MG63 (cell line): ENCODE measurements at regions not wholly inside any gene's neighbourhood (a gene's known extent, or its start where the extent isn't known, plus 50 kb on each side); places are given as distances from the start of the nearest gene placed in this dataset.
"Not testable (repeated sequence)": the region's sequence is repeated elsewhere in the genome, so short reads cannot be mapped to it uniquely, and the experiment has no call there.

Source experiments
- DNase-seq: peaks from one replicate; pipeline ENCODE4 v3.0.0-alpha.2; 2020
- H3K27me3 ChIP-seq: fragments of 250-450 bp; sonication (Bioruptor Pico); 2 replicates; pipeline ENCODE4 v1.5.1; 2020; ENCODE audit warnings: mild to moderate bottlenecking, moderate library complexity
- H3K36me3 ChIP-seq: fragments of 250-450 bp; sonication (Bioruptor Pico); 2 replicates; pipeline ENCODE4 v1.5.1; 2020; ENCODE audit warnings: mild to moderate bottlenecking, moderate library complexity
- H3K4me3 ChIP-seq: fragments of 250-450 bp; sonication (Bioruptor Pico); 2 replicates; pipeline ENCODE4 v1.5.1; 2020; ENCODE audit warnings: mild to moderate bottlenecking, moderate library complexity
- H3K9me3 ChIP-seq: fragments of 250-450 bp; sonication (Bioruptor Pico); 2 replicates; pipeline ENCODE4 v1.5.1; 2020; ENCODE audit warnings: mild to moderate bottlenecking, moderate library complexity

DNA sequence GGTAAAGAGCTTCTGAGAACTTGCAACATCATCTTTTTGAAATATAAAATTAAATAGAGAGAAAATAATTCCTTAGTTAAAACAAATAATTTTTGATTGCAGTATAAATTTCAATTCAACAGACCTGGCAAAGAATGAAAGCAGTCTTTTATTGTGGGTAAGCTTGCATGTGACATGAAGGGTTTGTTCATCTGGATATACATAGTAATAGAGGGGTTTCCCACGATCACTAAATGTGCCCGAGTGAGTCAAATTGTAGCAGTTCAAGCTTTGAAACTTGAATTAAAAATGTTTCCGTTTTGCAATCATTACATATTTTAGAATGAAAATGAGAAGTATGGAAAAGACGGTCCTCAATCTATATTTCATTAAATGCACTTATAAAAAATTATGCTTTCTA, 658.4 kb upstream of the MBL2 start:
- no peak for DNase-seq
- Histone ChIP-seq H3K27me3 (peaks cover 3% of the 10 kb centered on the region; the same call in 1 of the 2 replicates), H3K9me3 (no peaks in the 10 kb centered on the region), H3K4me3 (no peak overlapping the region), H3K36me3 (no peaks in the 10 kb centered on the region)

DNA sequence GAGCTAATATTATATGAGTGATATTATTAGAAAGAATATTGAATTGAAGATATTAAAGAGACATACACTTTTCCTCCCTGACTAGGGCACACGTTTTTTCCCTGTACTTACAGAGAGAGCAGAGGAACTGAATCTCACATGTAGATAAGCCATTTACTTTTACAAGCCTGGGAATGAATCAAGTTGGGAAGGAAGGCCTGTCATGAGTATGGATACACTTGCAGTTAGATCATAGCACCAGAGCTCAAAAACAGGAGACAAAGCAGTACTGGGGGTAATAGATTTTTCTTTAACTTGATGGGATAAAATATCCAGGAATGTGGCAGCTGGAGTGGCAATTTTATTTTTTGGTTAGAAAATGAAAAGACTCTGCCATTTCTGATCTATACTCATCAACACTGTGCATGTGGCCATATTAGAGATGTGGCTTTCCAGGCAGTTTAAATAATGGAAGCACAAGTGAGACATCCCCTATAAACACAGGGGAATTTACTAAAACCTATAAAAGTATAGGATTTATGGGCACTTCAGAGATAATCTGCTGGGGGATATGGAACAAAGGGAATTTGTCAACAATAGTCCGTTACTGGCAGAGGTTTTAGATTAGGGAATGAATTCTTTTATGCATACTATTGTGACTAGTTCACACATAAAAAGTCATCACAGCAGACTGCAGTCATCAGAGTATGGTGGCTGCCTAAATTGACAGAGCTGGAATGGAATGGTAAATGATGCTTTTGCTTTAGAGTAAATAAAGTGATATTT, 657.7 kb upstream of the MBL2 start:
- no peak for DNase-seq
- H3K27me3 ChIP-seq, result peaks cover 3% of the 10 kb centered on the region; the same call in 1 of the 2 replicates
- H3K9me3 ChIP-seq, result no peaks in the 10 kb centered on the region

DNA sequence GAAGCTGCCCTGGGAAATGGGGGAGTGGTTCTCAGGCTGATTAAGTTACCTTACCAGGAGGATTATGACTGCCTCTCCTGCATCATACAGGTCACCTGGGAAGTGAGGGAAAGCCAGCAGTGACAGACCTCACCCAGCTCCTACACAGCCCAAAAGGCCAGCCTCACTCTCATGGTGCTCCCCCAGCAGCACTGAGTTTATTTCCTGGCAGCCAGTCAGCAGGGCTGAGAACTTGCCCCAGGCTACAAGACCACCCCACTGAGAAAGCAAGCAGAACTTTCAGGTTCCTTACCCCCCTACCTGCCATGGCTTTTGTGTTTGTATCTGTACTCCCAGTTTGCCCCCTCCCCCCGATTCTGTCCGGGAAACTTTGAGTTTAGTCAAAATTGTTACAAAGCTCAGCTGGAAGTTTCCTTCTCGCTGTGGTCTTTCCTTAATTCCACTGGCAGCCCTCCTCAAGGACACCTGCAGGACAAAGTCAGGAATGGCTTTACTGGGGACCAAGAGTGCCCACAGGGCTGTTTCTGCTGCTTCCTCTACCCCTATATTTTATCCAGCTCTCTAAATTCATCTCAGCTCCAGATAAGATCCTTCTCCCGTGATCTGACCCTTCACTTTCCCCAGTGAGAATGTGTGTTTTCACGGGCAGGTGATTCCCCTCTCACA, 649.8 kb upstream of the MBL2 start:
- Histone ChIP-seq H3K9me3 (no peaks in the 10 kb centered on the region), H3K4me3 (no peak overlapping the region), H3K36me3 (no peaks in the 10 kb centered on the region), H3K27me3 (no peaks in the 10 kb centered on the region)
- no peak for DNase-seq

More for the DNA sequence above, 657.7 kb upstream of the MBL2 start:
- Histone ChIP-seq H3K36me3 (no peaks in the 10 kb centered on the region), H3K4me3 (no peak overlapping the region)

DNA sequence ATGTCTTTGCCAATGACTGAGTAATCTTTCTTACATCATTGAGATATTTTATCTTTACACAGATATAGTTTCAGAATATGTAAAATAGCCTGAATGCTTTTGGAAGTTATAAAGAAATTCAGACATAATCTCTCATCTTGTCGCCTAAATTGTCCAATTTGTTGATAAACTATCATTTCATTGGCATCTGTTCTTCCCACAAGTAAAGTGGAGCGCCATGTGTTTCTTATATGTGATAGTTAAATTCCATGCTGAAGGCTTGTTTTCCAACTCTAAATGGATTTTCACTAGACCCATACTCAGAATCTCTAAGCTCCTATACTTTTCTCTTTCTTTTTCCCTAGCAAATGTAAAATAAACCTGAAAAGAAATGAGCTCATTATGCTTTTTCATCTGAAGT, 640.1 kb upstream of the MBL2 start:
- Histone ChIP-seq H3K4me3 (no peak overlapping the region), H3K9me3 (no peaks in the 10 kb centered on the region), H3K27me3 (no peaks in the 10 kb centered on the region), H3K36me3 (no peaks in the 10 kb centered on the region)
- no peak for DNase-seq

DNA sequence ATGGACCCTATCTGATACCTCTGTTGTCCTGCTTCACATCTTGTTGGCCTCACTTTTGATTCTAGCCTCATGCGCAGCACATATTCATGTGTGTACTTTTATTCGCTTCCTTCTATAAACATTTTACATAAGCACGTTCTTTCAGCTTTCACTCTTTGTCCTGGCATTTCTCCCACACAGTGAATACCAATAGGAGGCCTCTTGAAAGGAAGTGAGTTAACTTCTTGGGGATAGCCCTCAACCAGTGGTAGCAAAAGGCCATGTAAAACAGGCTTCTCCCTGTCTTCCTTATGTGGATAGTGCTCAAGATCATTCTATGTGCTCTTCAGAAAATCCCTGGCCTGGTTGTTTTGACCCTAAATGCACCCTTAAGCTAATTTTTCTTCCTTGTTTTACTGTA, 633.9 kb upstream of the MBL2 start:
- Histone ChIP-seq H3K27me3 (no peaks in the 10 kb centered on the region), H3K36me3 (no peaks in the 10 kb centered on the region), H3K4me3 (no peak overlapping the region), H3K9me3 (no peaks in the 10 kb centered on the region)
- no peak for DNase-seq

DNA sequence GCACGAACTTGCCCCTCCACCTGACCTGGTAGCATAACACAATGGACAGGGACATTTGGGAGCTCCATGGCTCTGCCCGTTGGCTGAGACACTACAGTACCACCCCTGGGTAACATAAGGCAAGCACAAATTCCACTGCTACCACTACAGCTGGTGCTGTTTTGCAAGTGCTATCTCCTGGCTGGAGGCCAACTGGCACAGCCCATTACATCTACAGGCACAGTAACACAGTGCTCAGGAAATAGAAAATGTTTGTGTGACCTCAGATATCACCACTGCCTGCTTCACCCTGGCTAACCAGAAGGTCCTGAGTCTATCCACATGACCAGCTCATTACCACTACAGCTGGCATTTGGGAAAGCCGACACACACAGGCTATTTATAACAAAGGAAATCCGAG, 631.1 kb upstream of the MBL2 start:
- Histone ChIP-seq H3K4me3 (no peak overlapping the region), H3K36me3 (no peaks in the 10 kb centered on the region), H3K27me3 (no peaks in the 10 kb centered on the region), H3K9me3 (no peaks in the 10 kb centered on the region)
- DNase-seq, result peak; percentile 4

DNA sequence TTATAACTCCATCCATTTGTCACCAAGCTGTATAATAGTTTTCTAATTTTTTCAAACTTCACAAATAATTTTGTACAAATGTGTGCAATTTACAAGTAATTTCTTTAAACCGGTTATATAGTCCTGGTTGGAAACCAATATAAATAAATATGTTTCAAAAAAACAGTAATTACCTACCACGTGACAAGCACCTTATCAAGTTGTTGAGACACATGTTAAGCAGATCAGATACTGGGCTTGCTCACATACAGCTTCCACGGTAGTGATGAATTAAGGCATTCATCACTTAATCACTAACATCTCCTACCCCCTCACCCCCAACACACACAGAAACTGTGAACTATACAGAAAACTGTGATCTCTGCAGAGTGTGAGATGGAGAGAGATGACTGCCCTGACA, 630.0 kb upstream of the MBL2 start:
- no peaks in the 10 kb centered on the region for H3K27me3 ChIP-seq
- DNase-seq, result no peak
- H3K36me3 ChIP-seq, result no peaks in the 10 kb centered on the region
- H3K4me3 ChIP-seq, result no peak overlapping the region
- H3K9me3 ChIP-seq, result no peaks in the 10 kb centered on the region

DNA sequence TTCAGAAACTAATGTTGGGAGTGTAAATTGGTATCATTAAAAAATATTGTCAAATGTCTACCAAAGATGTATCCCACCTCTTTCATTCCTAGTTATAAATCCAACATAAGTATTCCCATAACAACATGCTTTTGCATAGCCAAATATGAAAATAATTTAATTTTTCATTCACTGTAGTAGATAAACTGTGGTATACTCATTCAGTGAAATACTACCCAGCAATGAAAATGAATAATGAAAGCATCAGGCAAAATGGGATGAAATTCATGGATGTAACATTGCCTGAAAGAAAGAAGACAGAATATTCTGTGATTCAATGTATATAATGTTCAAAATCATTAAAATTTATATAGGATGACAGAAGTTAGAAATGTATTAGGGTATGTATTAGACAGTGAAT, 629.0 kb upstream of the MBL2 start:
- no peak overlapping the region for H3K4me3 ChIP-seq
- H3K36me3 ChIP-seq, result no peaks in the 10 kb centered on the region
- no peaks in the 10 kb centered on the region for H3K27me3 ChIP-seq
- no peak for DNase-seq
- no peaks in the 10 kb centered on the region for H3K9me3 ChIP-seq

DNA sequence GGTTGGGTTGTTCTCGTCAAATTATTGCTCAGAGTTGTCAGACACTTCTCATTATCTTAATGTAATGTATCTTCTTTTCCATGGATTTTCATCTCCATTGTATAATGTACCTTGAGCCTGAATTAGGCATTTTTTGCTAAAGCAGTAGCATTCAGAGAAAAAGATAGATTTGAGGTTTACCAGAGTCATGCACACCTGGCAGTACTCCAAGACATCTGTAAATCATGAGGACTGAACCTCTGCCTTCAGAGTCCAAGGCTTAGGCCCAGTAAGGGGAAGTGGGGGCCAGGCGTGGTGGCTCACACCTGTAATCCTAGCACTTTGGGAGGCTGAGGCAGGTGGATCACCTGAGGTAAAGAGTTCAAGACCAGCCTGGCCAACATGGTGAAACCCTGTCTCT, 624.3 kb upstream of the MBL2 start:
- Histone ChIP-seq H3K27me3 (no peaks in the 10 kb centered on the region), H3K9me3 (0 out of 2 replicates have a peak, but pooled peaks cover 3% of the 10 kb centered on the region), H3K36me3 (no peaks in the 10 kb centered on the region), H3K4me3 (no peak overlapping the region)
- no peak for DNase-seq

- Histone ChIP-seq H3K27me3 (no peaks in the 10 kb centered on the region), H3K4me3 (no peak overlapping the region), H3K36me3 (no peaks in the 10 kb centered on the region), H3K9me3 (0 out of 2 replicates have a peak, but pooled peaks cover 3% of the 10 kb centered on the region)
- no peak for DNase-seq
Observed at GRCh38 chr10:53395449-53395848, 622.9 kb upstream of the MBL2 start.

GRCh38 chr10:53387562-53387961, 615.0 kb upstream of the MBL2 start:
- H3K36me3 ChIP-seq, result no peaks in the 10 kb centered on the region
- H3K27me3 ChIP-seq, result no peaks in the 10 kb centered on the region
- no peak overlapping the region for H3K4me3 ChIP-seq
- no peaks in the 10 kb centered on the region for H3K9me3 ChIP-seq
- no peak for DNase-seq

- no peak for DNase-seq
- Histone ChIP-seq H3K27me3 (no peaks in the 10 kb centered on the region), H3K36me3 (no peaks in the 10 kb centered on the region)
Observed at GRCh38 chr10:53382543-53382942, 610.0 kb upstream of the MBL2 start.

DNA sequence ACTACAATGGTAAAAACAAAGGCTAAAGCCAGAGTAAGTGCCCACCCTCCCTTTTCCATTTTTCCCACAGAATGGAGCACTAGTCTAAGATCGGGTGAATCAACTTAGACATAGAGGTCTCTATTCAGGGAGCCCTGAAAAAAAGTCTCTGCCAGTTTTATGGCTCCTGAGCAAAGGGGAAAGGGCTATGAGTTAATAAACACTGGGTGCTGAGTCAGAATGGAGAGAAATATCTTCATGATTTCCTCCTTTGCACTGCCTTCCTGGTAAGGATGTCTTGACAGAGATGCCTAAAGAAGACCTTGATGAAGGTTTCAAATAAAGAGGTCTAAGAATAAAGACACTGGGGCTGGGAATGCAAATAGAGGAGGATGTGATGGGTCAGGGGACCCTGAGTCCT, 607.4 kb upstream of the MBL2 start:
- no peak for DNase-seq
- no peaks in the 10 kb centered on the region for H3K36me3 ChIP-seq
- H3K9me3 ChIP-seq, result no peaks in the 10 kb centered on the region
- no peak overlapping the region for H3K4me3 ChIP-seq
- H3K27me3 ChIP-seq, result no peaks in the 10 kb centered on the region

More at GRCh38 chr10:53382543-53382942, 610.0 kb upstream of the MBL2 start:
- Histone ChIP-seq H3K4me3 (no peak overlapping the region), H3K9me3 (no peaks in the 10 kb centered on the region)

DNA sequence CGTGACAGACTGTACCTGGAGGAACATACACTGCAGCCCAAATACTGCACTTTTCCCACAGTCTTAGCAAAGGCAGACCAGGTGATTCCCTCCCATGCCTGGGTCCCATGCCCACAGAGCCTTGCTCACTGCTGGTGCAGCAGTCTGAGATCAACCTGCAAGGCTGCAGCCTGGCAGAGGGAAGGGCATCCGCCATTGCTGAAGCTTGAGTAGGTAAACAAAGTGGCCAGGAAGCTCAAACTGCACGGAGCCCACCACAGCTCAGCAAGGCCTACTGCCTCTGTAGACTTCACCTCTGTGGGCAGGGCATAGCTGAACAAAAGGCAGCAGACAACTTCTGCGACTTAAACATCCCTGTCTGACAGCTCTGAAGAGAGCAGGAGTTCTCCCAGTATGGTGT, 597.8 kb upstream of the MBL2 start:
- Histone ChIP-seq H3K4me3 (no peak overlapping the region), H3K27me3 (no peaks in the 10 kb centered on the region), H3K9me3 (no peaks in the 10 kb centered on the region), H3K36me3 (no peaks in the 10 kb centered on the region)
- DNase-seq, result no peak

GRCh38 chr10:53361936-53362335, 589.4 kb upstream of the MBL2 start:
- H3K9me3 ChIP-seq, result no peaks in the 10 kb centered on the region
- no peak overlapping the region for H3K4me3 ChIP-seq
- no peaks in the 10 kb centered on the region for H3K36me3 ChIP-seq
- DNase-seq, result no peak
- no peaks in the 10 kb centered on the region for H3K27me3 ChIP-seq

DNA sequence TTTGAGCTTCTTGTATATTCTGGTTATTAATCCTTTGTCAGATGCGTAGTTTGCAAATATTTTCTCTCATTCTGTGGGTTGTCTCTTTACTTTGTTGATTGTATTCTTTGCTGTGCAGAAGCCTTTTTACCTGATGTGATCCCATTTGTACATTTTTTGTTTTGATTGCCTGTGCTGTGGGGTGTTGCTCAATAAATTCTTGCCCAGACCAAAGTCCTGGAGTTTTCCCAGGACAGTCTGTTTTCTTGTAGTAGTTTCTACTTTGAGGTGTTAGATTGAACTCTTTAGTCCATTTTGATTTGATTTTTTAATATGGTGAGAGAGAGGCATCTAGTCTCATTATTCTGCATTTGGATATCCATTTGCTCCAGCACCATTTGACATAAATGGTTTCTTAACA, 588.7 kb upstream of the MBL2 start:
- Histone ChIP-seq H3K4me3 (no peak overlapping the region), H3K36me3 (no peaks in the 10 kb centered on the region), H3K27me3 (no peaks in the 10 kb centered on the region), H3K9me3 (no peaks in the 10 kb centered on the region)
- no peak for DNase-seq

GRCh38 chr10:53358978-53359377, 586.4 kb upstream of the MBL2 start:
- H3K27me3 ChIP-seq, H3K4me3 ChIP-seq, DNase-seq, H3K36me3 ChIP-seq, H3K9me3 ChIP-seq: not testable (repeated sequence)

- no peaks in the 10 kb centered on the region for H3K9me3 ChIP-seq
- no peak overlapping the region for H3K4me3 ChIP-seq
- no peaks in the 10 kb centered on the region for H3K36me3 ChIP-seq
- DNase-seq, result no peak
- H3K27me3 ChIP-seq, result no peaks in the 10 kb centered on the region
Observed at GRCh38 chr10:53358536-53358935, 586.0 kb upstream of the MBL2 start.
